K562 (cell line): ENCODE measurements at regions not wholly inside any gene's neighbourhood (a gene's known extent, or its start where the extent isn't known, plus 50 kb on each side); places are given as distances from the start of the nearest gene placed in this dataset.

ENCODE experiments used
- CEBPB ChIP-seq: fragments of 450-650 bp; IDR thresholded peaks from 2 replicates; pipeline ENCODE4 v1.6.1; 2016; ENCODE audit warnings: missing genetic modification characterization, missing compliant biosample characterization
- EHMT2 ChIP-seq: fragments of 450-650 bp; IDR thresholded peaks from 2 replicates; pipeline ENCODE4 v1.6.1; 2018; ENCODE audit warnings: antibody characterized with exemption
- HDAC3 ChIP-seq: fragments of 450-650 bp; IDR thresholded peaks from 2 replicates; pipeline ENCODE4 v1.6.1; 2018; ENCODE audit warnings: borderline replicate concordance, mild to moderate bottlenecking, moderate library complexity; ENCODE audit not compliant: partially characterized antibody
- NR2C1 ChIP-seq, 2 experiments: fragments of 450-650 bp; IDR thresholded peaks; 2 replicates each; pipeline ENCODE4 v1.6.1; 2017; ENCODE audit warnings: mild to moderate bottlenecking in 2 of 2, antibody characterized with exemption in 1 of 2, inconsistent platforms in 1 of 2, missing compliant biosample characterization in 1 of 2, missing genetic modification characterization in 1 of 2
- ZBTB49 ChIP-seq: sonication (generic); formaldehyde crosslinking; IDR thresholded peaks from 2 replicates; pipeline ENCODE4 v1.8.0; 2022; ENCODE audit warnings: missing genetic modification reagents, mild to moderate bottlenecking, borderline replicate concordance
- ZHX1 ChIP-seq: fragments of 150-350 bp; conservative IDR thresholded peaks from 2 replicates; pipeline ENCODE4 v1.6.1; 2014; ENCODE audit warnings: low read length
- ZNF280A ChIP-seq: fragments of 450-650 bp; IDR thresholded peaks from 2 replicates; pipeline ENCODE4 v1.6.1; 2018; ENCODE audit warnings: mild to moderate bottlenecking, low read depth; ENCODE audit not compliant: partially characterized antibody
- ZNF589 ChIP-seq: fragments of 200-800 bp; sonication (Bioruptor generic); IDR thresholded peaks from 2 replicates; pipeline ENCODE4 v1.6.1; 2016; ENCODE audit warnings: low read depth, missing genetic modification characterization, missing compliant biosample characterization
- TF ChIP-seq, protein P1 (sequence below): fragments of 450-650 bp; conservative IDR thresholded peaks from 2 replicates; pipeline ENCODE4 v1.6.1; 2016; ENCODE audit warnings: missing genetic modification characterization, low read depth, mild to moderate bottlenecking, control low read depth, missing compliant biosample characterization
- TF ChIP-seq, protein P2 (sequence below): fragments of 450-650 bp; IDR thresholded peaks from 2 replicates; pipeline ENCODE4 v1.6.1; 2016; ENCODE audit warnings: borderline replicate concordance
- TF ChIP-seq, protein P3 (sequence below): fragments of 450-650 bp; formaldehyde crosslinking; IDR thresholded peaks from 2 replicates; pipeline ENCODE4 v1.4.0; 2020; ENCODE audit warnings: mild to moderate bottlenecking, moderate library complexity

- TF ChIP-seq, protein P1, sequence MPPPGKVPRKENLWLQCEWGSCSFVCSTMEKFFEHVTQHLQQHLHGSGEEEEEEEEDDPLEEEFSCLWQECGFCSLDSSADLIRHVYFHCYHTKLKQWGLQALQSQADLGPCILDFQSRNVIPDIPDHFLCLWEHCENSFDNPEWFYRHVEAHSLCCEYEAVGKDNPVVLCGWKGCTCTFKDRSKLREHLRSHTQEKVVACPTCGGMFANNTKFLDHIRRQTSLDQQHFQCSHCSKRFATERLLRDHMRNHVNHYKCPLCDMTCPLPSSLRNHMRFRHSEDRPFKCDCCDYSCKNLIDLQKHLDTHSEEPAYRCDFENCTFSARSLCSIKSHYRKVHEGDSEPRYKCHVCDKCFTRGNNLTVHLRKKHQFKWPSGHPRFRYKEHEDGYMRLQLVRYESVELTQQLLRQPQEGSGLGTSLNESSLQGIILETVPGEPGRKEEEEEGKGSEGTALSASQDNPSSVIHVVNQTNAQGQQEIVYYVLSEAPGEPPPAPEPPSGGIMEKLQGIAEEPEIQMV (tag): no peak
- TF ChIP-seq NR2C1 (IDR thresholded peaks at IDR 0.05) (peak; percentile 97), NR2C1 (tag; IDR thresholded peaks at IDR 0.05) (peak; percentile 98), ZNF280A (no peak), ZHX1 (no peak), HDAC3 (no peak), EHMT2 (no peak), CEBPB (no peak), ZBTB49 (CRISPR knock-in tag) (no peak), ZNF589 (CRISPR knock-in tag) (no peak)
- TF ChIP-seq, protein P2, sequence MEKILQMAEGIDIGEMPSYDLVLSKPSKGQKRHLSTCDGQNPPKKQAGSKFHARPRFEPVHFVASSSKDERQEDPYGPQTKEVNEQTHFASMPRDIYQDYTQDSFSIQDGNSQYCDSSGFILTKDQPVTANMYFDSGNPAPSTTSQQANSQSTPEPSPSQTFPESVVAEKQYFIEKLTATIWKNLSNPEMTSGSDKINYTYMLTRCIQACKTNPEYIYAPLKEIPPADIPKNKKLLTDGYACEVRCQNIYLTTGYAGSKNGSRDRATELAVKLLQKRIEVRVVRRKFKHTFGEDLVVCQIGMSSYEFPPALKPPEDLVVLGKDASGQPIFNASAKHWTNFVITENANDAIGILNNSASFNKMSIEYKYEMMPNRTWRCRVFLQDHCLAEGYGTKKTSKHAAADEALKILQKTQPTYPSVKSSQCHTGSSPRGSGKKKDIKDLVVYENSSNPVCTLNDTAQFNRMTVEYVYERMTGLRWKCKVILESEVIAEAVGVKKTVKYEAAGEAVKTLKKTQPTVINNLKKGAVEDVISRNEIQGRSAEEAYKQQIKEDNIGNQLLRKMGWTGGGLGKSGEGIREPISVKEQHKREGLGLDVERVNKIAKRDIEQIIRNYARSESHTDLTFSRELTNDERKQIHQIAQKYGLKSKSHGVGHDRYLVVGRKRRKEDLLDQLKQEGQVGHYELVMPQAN: 0 out of 2 replicates have a peak, but pooled peaks have one; percentile 44
- TF ChIP-seq, protein P3, sequence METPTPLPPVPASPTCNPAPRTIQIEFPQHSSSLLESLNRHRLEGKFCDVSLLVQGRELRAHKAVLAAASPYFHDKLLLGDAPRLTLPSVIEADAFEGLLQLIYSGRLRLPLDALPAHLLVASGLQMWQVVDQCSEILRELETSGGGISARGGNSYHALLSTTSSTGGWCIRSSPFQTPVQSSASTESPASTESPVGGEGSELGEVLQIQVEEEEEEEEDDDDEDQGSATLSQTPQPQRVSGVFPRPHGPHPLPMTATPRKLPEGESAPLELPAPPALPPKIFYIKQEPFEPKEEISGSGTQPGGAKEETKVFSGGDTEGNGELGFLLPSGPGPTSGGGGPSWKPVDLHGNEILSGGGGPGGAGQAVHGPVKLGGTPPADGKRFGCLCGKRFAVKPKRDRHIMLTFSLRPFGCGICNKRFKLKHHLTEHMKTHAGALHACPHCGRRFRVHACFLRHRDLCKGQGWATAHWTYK: no peak
Observed at GRCh38 chr7:25950488-25951413, 201.2 kb upstream of the NFE2L3 start (continued).
